ENCODE measurements at regions not wholly inside any gene's neighbourhood (a gene's known extent, or its start where the extent isn't known, plus 50 kb on each side); places are given as distances from the start of the nearest gene placed in this dataset.

- TF ChIP-seq CTCF (IDR thresholded peaks at IDR 0.05; ENCODE audit: low read length): no peak
- no peak for TF ChIP-seq EZH2 (IDR thresholded peaks at IDR 0.05; ENCODE audit: borderline replicate concordance, low read length)
Measured at GRCh38 chr14:53701108-53701875, 255.3 kb downstream of the BMP4 start.
